HG02981 (cell line): ENCODE measurements at regions not wholly inside any gene's neighbourhood (a gene's known extent, or its start where the extent isn't known, plus 50 kb on each side); places are given as distances from the start of the nearest gene placed in this dataset.
"Not testable (repeated sequence)": the region's sequence is repeated elsewhere in the genome, so short reads cannot be mapped to it uniquely, and the experiment has no call there.

Experiments
- ATAC-seq: cut with Tn5 transposase; IDR thresholded peaks from one replicate; pipeline ENCODE4 v1.9.1; 2021; ENCODE audit warnings: mild to moderate bottlenecking, moderate library complexity; ENCODE audit not compliant: unreplicated experiment

DNA sequence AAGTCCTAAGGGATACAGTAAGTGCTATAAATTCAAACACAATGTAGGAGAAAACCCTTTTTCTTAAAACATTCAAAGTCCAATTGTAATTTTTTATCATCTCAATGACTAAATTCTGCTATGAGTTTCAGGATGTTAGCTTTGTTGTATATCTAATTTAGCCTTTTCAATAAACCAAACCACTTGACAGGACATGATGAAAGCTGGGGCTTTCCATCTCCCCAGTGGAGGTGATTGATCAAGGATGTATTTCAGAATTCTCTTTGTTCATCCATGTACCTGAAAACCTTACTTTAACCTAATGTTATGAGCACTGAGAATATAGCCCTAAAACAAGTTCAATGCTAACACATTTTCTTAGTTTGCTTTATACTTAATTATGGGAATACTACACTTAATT is 639.0 kb upstream of the ITGA1 start:
- no peak for ATAC-seq

- ATAC-seq, result no peak
Measured at GRCh38 chr5:52150501-52150900, 637.2 kb upstream of the ITGA1 start.

GRCh38 chr5:52156809-52157208 is 630.9 kb upstream of the ITGA1 start:
- ATAC-seq, result not testable (repeated sequence)

DNA sequence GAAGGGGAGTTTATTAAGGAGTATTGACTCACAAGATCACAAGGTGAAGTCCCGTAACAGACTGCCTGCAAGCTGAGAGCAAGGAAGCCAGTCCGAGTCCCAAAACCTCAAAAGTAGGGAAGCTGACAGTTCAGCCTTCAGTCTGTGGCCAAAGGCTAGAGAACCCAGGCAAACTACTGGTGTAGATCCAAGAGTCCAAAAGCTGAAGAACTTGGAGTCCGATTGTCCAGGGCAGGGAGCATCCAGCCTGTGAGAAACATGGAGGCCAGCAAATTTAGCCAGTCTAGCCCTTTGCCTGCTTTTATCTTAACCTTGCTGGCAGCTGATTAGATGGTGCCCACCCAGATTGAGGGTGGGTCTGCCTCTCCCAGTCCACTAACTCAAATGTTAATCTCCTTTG is 621.9 kb upstream of the ITGA1 start:
- ATAC-seq, result not testable (repeated sequence)

DNA sequence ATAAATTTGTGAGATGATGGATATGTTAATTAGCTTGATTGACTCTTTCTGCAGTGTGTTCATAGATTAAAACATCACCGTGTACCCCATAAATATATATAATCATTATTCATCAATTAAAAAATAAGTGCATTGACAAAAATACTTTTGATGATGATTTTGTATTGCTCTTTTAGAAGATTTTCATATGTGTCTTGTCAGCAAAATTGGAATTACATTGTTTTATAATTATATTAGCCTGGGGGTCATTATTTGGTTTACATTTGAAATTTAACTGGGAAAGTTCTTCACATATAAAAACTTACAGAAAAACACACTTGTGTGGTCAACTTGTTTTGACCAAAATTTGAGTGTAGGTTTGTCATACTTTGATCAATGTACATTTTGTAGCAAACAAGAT is 614.6 kb upstream of the ITGA1 start:
- no peak for ATAC-seq

DNA sequence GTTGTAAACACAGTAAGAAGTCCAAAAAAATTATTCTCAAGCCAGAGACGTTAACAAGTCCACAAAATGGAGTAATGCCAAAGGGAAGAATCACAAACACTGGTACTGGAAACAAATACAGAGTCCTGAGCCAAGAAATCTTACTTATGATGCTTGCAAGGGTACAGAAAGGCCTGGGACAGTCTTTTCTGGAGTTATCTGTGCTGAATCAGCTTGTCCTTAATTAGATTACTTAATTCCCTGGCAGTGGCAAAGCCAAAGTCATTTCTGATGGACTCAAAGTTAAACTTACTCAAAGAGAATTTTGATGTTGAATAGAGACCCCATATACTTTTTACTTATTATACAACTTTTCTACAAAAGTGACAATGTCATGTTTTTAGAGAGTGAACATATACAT is 610.5 kb upstream of the ITGA1 start:
- no peak for ATAC-seq

GRCh38 chr5:52181403-52181802 is 606.3 kb upstream of the ITGA1 start:
- no peak for ATAC-seq

DNA sequence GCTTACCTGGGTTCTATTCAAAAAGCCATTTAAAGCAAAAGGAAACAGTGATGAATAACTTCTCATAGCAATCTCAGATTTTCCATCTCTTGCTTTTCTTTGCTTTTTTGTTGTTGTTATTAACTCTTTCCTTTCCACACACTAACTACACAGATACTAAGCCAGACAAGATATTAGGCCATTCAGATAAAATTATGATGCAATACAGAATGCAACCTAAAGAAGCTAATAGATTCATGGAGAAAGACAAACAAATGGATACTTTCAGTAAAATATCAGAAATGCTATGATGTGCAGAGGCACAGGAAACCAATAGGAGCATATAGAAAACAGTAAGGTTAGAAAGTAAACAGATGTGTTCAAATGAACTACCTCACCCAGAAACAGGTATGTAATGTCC is 597.0 kb upstream of the ITGA1 start:
- ATAC-seq, result no peak

DNA sequence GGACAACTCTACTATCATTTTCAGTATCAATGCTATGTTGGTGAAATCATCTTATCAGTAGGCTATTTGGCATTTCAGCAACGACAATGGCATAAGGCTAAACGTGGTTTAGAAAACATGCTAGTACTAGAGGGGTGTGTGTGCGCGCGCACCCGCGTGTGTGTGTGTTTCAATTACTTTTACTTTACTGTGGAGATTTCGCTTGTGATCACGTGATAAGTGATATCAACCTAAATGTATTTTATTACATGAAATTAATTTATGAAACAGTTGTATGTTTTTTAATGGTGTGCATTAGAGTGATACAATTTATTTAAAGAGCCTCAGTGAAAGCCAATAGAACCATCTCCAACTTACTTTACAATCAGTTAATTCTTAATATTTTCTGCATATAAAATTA is 587.9 kb upstream of the ITGA1 start:
- no peak for ATAC-seq

DNA sequence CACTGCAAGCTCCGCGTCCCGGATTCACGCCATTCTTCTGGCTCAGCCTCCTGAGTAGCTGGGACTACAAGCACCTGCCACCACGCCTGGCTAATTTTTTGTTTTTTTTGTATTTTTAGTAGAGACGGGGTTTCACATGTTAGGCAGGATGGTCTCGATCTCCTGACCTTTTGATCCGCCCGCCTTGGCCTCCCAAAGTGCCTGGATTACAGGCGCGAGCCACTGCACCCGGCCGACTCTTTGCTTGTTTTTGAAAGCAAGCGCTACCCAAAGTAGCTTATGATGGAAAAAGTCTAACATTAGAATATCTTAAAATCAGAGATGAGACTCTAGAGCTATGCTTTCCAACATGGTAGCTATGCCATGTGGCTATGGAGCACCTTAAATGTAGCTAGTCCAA is 585.5 kb upstream of the ITGA1 start:
- ATAC-seq, result no peak

DNA sequence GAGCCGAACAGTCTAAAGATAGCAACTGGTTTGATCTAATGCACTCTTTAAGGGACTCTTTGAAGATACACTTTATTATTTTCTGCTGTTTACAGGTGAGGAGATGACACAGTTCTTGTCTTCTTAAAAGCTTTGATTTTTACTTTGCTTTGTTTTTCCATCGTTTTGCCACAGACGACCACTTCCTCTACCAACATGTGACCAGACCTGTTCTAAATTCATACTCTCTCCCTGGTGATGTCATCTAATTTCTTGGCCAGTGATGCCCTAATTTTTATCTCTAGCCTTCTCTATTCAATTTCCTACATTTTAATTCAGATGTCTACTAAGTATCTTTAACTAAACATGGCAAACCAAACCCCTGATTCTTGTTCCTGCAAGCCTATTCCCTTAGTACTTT is 583.4 kb upstream of the ITGA1 start:
- no peak for ATAC-seq
